ENCODE measurements at regions not wholly inside any gene's neighbourhood (a gene's known extent, or its start where the extent isn't known, plus 50 kb on each side); places are given as distances from the start of the nearest gene placed in this dataset.

GRCh38 chr9:89880721-89881120 is 275.9 kb downstream of the GADD45G start:
- Histone ChIP-seq H3K4me2 (ENCODE audit: insufficient read depth, low read length) (no peak overlapping the region), H3K36me3 (ENCODE audit: insufficient read depth, low read length) (no peaks in the 10 kb centered on the region), H3K4me1 (ENCODE audit: insufficient read depth, low read length) (no peaks in the 10 kb centered on the region), H3K9me3 (ENCODE audit: low read depth, low read length) (no peaks in the 10 kb centered on the region), H3K4me3 (ENCODE audit: insufficient read depth, low read length) (no peak overlapping the region), H4K20me1 (ENCODE audit: insufficient read depth, low read length) (no peaks in the 10 kb centered on the region), H3K79me2 (ENCODE audit: insufficient read depth, low read length) (no peaks in the 10 kb centered on the region), H3K27me3 (ENCODE audit: insufficient read depth, low read length) (no peaks in the 10 kb centered on the region), H3K27ac (ENCODE audit: low read depth, low read length) (no peak overlapping the region), H2AFZ (ENCODE audit: low read length) (no peak overlapping the region)
- no peak for DNase-seq (ENCODE audit: insufficient read length, low spot score, missing footprints)
- no peak for TF ChIP-seq CTCF (IDR thresholded peaks at IDR 0.05; ENCODE audit: extremely low read depth, low read depth, low read length)

DNA sequence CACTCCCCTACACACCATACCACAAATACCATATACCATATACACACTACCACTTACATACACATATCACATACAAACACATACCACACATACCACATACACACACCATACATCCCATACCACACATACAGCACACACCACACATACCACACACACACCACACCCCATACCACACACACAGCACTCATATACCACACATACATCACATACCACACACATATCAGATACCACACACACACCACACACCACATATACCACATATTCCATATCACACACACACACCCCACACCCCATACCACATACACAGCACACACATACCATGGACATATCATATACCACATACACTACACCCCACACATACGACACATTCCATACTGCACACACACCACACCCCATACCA is 276.6 kb downstream of the GADD45G start:
- Histone ChIP-seq H3K4me1 (ENCODE audit: insufficient read depth, low read length) (no peaks in the 10 kb centered on the region), H3K9me3 (ENCODE audit: low read depth, low read length) (no peaks in the 10 kb centered on the region), H3K27me3 (ENCODE audit: insufficient read depth, low read length) (no peaks in the 10 kb centered on the region), H3K4me3 (ENCODE audit: insufficient read depth, low read length) (no peak overlapping the region), H4K20me1 (ENCODE audit: insufficient read depth, low read length) (no peaks in the 10 kb centered on the region), H3K79me2 (ENCODE audit: insufficient read depth, low read length) (no peaks in the 10 kb centered on the region), H3K4me2 (ENCODE audit: insufficient read depth, low read length) (no peak overlapping the region), H3K27ac (ENCODE audit: low read depth, low read length) (no peak overlapping the region), H3K36me3 (ENCODE audit: insufficient read depth, low read length) (no peaks in the 10 kb centered on the region), H2AFZ (ENCODE audit: low read length) (no peak overlapping the region)
- TF ChIP-seq CTCF (IDR thresholded peaks at IDR 0.05; ENCODE audit: extremely low read depth, low read depth, low read length) = no peak
- peak; percentile 53 for DNase-seq (ENCODE audit: insufficient read length, low spot score, missing footprints)

- Histone ChIP-seq H3K79me2 (ENCODE audit: insufficient read depth, low read length) (no peaks in the 10 kb centered on the region), H3K36me3 (ENCODE audit: insufficient read depth, low read length) (no peaks in the 10 kb centered on the region), H2AFZ (ENCODE audit: low read length) (no peak overlapping the region), H3K9me3 (ENCODE audit: low read depth, low read length) (no peaks in the 10 kb centered on the region), H3K27ac (ENCODE audit: low read depth, low read length) (no peak overlapping the region), H3K4me1 (ENCODE audit: insufficient read depth, low read length) (no peaks in the 10 kb centered on the region), H4K20me1 (ENCODE audit: insufficient read depth, low read length) (no peaks in the 10 kb centered on the region), H3K27me3 (ENCODE audit: insufficient read depth, low read length) (no peaks in the 10 kb centered on the region), H3K4me2 (ENCODE audit: insufficient read depth, low read length) (no peak overlapping the region), H3K4me3 (ENCODE audit: insufficient read depth, low read length) (no peak overlapping the region)
- no peak for TF ChIP-seq CTCF (IDR thresholded peaks at IDR 0.05; ENCODE audit: extremely low read depth, low read depth, low read length)
- no peak for DNase-seq (ENCODE audit: insufficient read length, low spot score, missing footprints)
These were observed 278.1 kb downstream of the GADD45G start for GRCh38 chr9:89882930-89883361.

- Histone ChIP-seq H4K20me1 (ENCODE audit: insufficient read depth, low read length) (no peaks in the 10 kb centered on the region), H3K79me2 (ENCODE audit: insufficient read depth, low read length) (no peaks in the 10 kb centered on the region), H3K4me3 (ENCODE audit: insufficient read depth, low read length) (no peak overlapping the region), H3K27me3 (ENCODE audit: insufficient read depth, low read length) (no peaks in the 10 kb centered on the region), H3K9me3 (ENCODE audit: low read depth, low read length) (no peaks in the 10 kb centered on the region), H3K4me2 (ENCODE audit: insufficient read depth, low read length) (no peak overlapping the region), H3K27ac (ENCODE audit: low read depth, low read length) (no peak overlapping the region), H2AFZ (ENCODE audit: low read length) (no peak overlapping the region), H3K4me1 (ENCODE audit: insufficient read depth, low read length) (no peaks in the 10 kb centered on the region), H3K36me3 (ENCODE audit: insufficient read depth, low read length) (no peaks in the 10 kb centered on the region)
- peak; percentile 4 for DNase-seq (ENCODE audit: insufficient read length, low spot score, missing footprints)
- no peak for TF ChIP-seq CTCF (IDR thresholded peaks at IDR 0.05; ENCODE audit: extremely low read depth, low read depth, low read length)
These were observed 278.9 kb downstream of the GADD45G start for GRCh38 chr9:89883401-89884341.
